ENCODE measurements at regions not wholly inside any gene's neighbourhood (a gene's known extent, or its start where the extent isn't known, plus 50 kb on each side); places are given as distances from the start of the nearest gene placed in this dataset.

GRCh38 chr4:178632415-178632814, 1190.2 kb upstream of the AGA start:
- no peak for FAIRE-seq

DNA sequence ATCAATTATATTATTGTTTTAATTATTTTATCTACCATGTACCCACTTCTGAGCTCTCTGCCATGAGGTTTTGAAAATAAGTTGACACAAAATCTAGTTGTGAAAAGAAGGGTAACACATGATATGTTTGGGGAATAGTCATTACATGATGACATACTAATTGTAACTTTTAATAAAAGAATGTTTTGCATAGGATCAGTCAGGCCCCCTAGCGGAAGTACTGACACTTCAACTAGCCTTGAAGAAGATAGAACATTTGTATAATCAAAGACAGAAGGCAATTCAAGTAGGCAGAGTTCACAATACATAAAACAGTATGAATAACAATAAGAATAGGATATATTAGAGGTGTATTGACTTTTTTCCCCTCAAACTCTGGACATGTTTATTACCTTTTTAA, 1191.0 kb upstream of the AGA start:
- no peak for FAIRE-seq

GRCh38 chr4:178664621-178665020, 1222.4 kb upstream of the AGA start:
- no peak for FAIRE-seq

- FAIRE-seq: no peak
These were observed 1223.7 kb upstream of the AGA start for GRCh38 chr4:178665916-178666315.

- no peak for FAIRE-seq
These were observed 1229.5 kb upstream of the AGA start for GRCh38 chr4:178671766-178672165.

DNA sequence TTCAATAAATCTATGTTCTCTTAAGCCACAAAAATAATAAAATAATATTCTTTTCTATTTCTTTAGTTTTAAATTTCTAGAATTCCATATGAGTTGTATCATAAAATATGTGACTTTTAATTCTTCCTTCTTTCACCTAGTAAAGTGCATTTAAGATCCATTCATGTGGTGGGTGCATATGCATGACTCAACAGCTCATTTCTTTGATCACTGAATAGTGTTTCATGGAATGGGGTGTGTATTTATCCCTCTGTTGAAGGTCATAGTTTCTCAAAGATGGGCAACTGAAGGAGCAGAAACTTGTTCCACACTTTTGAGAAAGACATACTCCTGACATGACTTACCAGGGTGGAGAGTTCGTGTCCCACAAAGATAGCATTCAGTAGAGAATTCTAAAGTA, 1230.3 kb upstream of the AGA start:
- FAIRE-seq: no peak

- FAIRE-seq: no peak
These were observed 1239.6 kb upstream of the AGA start for GRCh38 chr4:178681871-178682270.

- FAIRE-seq: no peak
These were observed 1247.7 kb upstream of the AGA start for GRCh38 chr4:178689926-178690325.

DNA sequence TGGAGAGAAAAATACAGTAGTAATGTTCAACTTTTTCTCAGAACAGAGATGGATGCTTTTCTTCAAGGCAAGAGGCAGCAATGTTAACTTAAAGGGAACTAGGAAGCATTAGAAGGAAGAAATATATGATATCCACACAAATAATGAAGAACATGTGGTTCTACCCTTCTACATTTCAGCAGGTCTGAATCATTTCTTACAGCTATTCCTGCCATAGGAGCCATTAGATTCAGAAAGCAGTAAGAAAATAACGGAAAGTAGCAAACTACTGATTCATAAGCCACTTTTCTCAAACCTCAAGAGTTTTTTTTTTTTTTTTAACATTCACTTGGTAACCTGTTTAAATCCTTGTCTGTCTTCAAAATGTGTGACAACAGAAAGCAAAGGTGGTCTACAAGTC, 1251.6 kb upstream of the AGA start:
- FAIRE-seq: no peak

GRCh38 chr4:178696515-178696914, 1254.3 kb upstream of the AGA start:
- no peak for FAIRE-seq

DNA sequence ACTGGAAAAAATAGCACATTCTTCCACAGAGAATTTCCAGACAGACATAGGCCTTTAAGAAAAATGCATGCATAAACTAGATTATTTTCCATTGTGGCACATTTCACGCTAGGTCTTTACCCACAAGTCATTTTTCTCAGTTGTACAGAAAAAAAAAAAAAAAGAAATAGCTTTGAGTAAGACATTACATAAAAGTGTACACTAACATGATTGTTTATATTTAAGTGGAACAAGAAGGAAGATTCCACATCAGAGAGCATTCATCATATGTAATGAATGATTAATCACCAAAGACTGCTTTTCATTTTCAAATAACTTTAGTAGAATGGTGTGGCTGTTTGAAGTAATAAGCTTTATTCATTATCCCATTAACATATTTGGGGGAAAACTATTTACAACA, 1270.2 kb upstream of the AGA start:
- FAIRE-seq: no peak

- no peak for FAIRE-seq
These were observed 1295.8 kb upstream of the AGA start for GRCh38 chr4:178738026-178738425.

- FAIRE-seq: no peak
These were observed 1303.0 kb upstream of the AGA start for GRCh38 chr4:178745203-178745602.

DNA sequence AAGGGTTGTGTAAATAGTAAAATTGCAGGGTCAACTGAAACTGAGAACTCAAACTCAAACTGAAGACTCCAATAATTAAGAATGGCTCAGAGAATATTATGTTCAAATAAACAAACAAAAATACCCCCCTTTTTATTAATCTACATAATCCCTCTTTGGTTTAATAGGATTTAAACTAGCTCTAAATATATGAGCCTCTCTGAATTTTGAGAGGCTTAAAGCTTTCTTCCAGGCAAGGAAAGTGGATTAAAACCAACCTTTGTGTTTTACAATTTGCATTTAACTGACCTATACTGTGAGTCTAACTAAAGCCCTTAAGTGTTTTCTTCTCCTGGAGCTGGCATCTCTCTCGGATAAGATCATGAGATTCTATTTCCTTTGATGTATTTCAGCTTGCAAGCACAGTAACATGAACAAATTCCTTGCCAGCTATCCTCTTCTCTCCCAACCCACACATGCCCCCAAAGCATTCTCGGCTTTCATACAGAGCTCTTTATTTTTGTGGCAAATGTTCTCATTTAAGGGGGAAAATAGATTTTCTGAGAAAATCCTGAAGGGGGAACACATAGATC, 1310.8 kb upstream of the AGA start:
- no peak for FAIRE-seq

DNA sequence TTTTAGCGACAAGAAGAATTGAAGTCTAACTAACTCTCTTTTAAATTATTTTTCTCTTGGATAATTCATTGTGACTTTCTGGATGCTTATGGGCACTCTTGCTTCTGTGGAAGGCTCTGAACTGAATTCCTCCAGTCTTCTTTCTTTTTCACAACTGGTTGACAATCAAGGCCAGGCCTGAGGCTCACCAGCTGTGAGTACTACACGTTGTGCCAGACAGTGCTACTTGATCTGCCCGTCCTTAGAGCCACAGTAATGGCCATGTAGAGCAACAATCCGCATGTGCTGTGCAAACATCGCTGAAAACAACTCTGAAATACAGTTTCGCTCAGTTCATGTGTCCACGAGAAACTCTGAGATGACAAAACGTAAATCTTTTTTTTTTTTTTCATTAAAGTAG, 1336.3 kb upstream of the AGA start:
- no peak for FAIRE-seq

DNA sequence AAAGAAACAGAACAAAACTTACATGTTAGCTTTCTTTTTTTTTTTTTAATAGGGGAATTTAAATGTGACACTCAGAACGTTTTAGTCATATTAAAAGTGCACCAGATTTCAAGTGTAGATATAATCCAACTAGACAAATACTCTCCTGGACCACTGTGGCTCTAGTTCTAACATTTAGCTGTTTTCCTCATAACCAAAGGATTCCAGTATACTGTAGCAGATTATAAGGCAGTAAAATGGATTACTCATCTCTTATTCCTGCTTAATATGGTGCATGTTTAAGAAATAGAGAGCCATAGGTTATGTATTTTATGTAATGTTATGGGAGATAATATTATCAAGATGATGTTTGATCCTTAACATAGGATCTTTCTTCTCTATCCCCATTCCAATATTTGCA, 1339.5 kb upstream of the AGA start:
- FAIRE-seq: no peak

- no peak for FAIRE-seq
These were observed 1342.3 kb upstream of the AGA start for GRCh38 chr4:178784491-178784890.

- FAIRE-seq: no peak
These were observed 1347.0 kb upstream of the AGA start for GRCh38 chr4:178789279-178789678.

DNA sequence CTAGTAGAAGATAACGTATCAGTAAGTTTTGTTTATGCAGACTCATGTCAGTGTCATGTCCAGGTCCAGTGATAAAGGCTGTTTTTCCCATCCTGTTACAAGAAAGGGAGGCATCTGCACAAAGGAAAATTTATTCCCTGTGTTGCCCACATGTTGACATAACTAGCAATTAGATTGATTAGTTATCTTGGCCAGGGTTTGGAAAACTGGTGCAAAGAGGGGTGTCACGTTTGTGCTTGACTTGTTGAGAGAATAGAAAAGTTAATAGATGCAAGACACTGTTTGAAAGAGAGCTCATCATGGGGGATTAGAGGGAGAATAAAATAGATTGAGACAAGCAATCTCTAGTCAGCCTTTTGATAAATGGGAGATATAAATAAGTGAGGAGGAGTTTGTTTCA, 1357.0 kb upstream of the AGA start:
- FAIRE-seq: no peak

DNA sequence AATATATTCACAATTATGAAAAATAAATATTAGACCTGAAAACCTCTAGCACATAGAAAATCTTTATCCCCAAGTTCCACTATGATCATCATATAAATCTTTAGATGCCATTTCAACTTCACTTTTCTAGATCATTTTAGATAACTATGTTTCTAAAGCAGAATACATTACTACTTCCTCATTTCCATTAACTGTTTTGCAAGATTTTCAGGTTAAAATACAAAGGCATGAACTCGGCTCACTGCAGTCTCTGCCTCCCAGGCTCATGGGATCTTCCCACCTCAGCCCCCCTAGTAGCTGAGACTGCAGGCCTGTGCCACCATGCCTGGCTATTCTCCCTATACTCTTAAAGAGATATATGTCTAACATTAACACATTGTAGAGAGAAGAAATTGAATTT, 1365.9 kb upstream of the AGA start:
- no peak for FAIRE-seq

DNA sequence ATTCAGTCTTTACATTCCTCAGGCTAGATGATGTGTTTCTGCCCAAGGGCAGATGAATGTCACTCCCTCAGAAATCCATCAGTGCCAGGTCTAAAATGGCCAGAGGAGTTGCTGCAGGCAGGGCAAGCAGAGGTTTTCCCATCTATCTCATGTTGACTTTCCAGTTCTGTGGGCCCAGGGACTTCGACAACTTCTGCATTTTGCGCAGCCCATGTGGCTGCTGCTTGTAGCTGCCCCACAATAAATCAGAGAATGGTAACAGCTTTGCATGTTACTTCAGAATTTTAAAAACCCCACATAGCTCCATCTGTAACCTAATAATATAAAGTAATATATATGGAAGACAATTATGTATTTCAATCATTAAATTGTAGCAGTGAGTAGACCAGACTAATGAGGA, 1367.7 kb upstream of the AGA start:
- no peak for FAIRE-seq

- FAIRE-seq: no peak
These were observed 1369.1 kb upstream of the AGA start for GRCh38 chr4:178811356-178811755.

- FAIRE-seq: no peak
These were observed 1370.6 kb upstream of the AGA start for GRCh38 chr4:178812866-178813265.

- FAIRE-seq: no peak
These were observed 1372.7 kb upstream of the AGA start for GRCh38 chr4:178814908-178815307.

GRCh38 chr4:178823673-178824295, 1381.5 kb upstream of the AGA start:
- no peak for FAIRE-seq
